Activated T-cell treated with anti-CD3 and anti-CD28 coated beads, Interleukin-2, amount 50 U/mL, for 48 hours (primary cell): ENCODE measurements at regions not wholly inside any gene's neighbourhood (a gene's known extent, or its start where the extent isn't known, plus 50 kb on each side); places are given as distances from the start of the nearest gene placed in this dataset.

Source experiments
- DNase-seq, 2 experiments: peaks; one replicate each; pipeline ENCODE4 v3.0.0-alpha.2; 2020

DNA sequence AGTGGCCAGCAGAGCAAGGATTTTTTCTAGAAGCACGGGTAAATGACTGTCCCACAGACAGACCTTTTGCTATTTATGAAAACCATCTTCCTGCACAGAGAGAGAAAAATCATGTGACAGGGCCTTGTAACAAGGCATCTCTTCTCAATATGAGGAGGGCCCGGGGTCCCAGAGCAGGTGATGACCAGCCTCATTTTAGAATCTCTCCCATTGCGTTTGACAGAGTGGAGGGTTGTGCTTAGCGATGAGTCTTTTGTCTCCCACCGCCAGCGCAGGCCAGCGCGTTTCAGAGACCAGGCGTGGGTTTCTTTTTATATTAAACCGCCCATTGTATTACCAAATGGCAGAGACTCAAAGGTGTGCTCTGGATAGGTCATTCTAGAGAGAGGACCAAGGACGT, 97.4 kb upstream of the UBL3 start:
- no peak for DNase-seq

DNA sequence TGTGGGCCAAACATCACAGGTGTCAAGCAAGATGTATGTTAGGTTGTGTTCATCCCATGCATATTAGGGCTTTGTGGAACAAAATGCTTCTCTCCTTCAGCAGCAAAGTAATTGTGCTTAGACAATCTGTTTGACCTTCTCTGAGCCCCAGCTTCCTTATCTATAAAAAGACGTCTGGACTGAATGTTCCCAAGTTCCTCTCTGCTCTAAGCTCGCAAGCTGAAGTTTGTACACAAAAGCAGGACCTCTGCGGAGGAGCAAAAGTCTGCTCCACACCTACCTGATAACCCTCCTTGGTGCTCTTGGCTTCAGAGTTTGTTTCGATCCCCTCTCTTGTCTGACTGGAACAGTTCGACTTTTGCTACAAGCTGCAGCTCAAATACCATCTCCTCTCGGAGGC, 95.7 kb upstream of the UBL3 start:
- no peak for DNase-seq

DNA sequence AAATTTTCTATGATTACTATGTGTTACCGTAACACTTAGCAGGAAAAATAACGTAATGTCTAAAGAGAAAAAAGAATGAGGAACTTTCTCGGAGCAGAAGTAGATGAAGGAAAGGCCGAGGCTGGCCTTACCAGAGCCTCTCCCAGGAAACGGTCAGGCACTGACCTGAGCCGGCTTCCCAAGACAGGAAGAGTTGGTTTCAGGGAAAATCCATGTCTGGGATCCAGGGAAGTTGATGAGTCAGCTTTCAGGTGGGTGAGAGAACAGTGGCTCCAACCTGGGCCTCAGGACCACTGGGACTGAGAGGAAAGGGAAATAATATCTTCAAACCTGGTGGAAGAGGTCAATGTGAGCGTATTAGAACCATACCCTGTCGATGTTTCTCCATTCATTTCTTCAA, 93.3 kb upstream of the UBL3 start:
- no peak for DNase-seq

DNA sequence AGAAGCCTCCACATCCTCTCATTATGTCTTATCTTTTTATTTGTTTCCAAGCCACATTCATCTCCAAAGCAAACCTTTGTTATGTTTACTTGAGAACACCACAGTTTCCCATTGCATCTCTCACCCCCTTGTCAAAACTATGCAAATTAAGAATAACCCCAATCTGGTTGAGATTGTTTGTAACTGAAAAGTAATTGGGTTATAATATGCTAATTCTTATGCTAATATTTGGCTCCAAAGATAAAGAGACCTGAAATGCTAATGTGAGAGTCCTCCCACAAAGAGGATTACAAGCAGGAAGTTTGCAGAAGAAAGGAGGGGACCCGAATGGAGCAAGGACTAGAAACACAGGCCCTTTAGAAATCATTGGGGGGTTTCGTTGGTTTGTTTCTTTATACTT, 92.9 kb upstream of the UBL3 start:
- DNase-seq, result no peak

DNA sequence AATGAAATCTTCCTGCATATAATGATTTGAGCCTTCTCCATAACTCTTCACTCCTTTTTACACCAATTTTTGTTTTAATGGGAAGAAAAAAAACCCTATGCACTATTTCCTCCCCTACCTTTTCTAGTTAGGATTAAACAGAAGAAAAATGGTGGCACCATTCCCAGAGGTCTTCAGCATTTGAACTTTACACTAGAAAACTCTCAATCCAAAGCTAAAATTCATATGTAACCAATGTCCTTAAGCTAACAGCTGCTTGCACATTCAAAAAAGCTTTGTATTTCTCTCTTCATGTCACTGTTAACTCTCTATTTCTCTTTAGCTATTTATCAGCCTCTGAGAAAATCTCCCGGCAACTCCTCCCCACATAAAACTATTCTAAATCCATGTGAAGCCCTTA, 90.3 kb upstream of the UBL3 start:
- DNase-seq, result no peak

- no peak for DNase-seq
Observed at GRCh38 chr13:29939158-29939557, 88.7 kb upstream of the UBL3 start.

DNA sequence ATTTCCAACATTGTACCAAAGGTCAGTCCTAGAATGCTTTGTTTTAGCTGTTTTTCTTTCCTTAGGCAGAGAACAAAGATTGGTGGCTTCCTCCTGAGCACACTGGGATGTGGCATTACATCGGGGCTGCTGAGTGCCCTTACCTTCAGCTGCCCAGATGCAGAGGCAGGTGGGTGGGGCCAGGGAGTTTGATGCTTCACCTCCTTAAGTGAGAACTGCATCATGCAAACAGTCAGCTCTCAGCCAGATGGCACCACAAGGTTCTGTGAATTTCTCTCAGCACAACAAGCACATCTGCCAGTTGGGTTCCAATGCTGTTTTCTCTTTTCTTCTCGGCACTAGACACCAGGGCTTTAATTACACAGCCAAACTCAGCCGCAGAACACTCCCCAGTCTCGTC, 87.4 kb upstream of the UBL3 start:
- peak; percentile 34 to 44 for DNase-seq

GRCh38 chr13:29937379-29937778, 87.0 kb upstream of the UBL3 start:
- DNase-seq, result no peak

- DNase-seq, result no peak
Observed at GRCh38 chr13:29936956-29937355, 86.5 kb upstream of the UBL3 start.

DNA sequence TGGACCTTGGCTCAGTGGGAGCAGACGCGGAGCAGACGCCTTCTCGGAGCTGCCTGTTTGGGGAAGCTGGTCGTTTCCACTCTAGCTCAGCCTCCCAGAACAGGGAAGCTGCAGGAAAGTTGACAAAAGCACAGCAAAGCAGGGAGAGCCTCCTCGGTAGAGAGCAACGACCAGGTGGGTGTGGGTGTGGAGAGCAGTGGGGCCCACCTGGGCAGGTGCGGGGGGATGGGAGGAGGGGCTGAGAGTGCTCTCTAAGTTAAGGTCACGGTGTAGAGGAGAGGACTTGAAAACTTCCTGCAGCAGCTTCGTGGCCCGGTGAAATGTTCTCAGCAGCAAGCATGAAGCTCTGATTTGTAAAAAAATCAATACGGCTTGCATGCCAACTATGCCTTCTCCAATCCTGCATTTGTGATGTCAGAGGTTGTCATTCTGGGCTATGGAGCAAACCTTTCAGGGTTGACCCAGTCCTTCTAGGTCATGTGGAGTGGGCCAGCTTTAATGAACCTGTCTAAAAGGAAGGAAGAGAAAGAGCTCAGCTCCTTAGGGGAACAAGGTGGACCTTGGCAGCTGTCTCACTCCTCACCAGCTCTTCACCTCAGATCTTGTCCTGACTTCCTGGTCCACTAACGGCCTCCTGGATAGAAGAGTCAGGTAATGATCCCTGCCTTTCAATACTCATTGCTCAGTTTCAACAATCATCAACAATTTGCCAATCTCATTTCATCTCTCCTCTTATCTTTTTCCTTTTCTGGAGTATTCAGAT, 85.8 kb upstream of the UBL3 start:
- DNase-seq, result no peak

GRCh38 chr13:29935309-29935981, 85.0 kb upstream of the UBL3 start:
- DNase-seq, result peak; percentile 80 to 82

- DNase-seq, result peak; percentile 48 to 56
Observed at GRCh38 chr13:29934531-29935308, 84.3 kb upstream of the UBL3 start.

- no peak for DNase-seq
Observed at GRCh38 chr13:29933401-29933800, 83.0 kb upstream of the UBL3 start.

- DNase-seq, result no peak
Observed at GRCh38 chr13:29931696-29932095, 81.3 kb upstream of the UBL3 start.

GRCh38 chr13:29929062-29929847, 78.8 kb upstream of the UBL3 start:
- DNase-seq, result no peak

DNA sequence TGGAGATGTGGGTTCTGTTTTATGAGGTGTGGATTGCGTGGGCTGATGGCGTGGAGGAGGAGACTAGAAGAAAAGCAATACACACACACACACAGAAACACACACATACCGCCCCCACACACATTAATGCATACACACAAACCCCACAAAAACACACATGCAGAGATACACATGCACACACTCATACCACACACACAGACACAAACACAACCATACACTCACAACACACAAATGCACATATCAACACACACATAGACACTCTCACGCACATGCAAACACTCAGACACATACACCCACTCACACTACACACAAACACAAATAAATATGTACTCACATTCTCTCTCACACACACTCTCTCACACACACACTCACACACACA, 75.7 kb upstream of the UBL3 start:
- DNase-seq, result no peak

GRCh38 chr13:29925457-29926097, 75.2 kb upstream of the UBL3 start:
- no peak for DNase-seq

GRCh38 chr13:29924482-29925350, 74.3 kb upstream of the UBL3 start:
- no peak for DNase-seq

- peak; percentile 79 to 85 for DNase-seq
Observed at GRCh38 chr13:29923554-29924481, 73.4 kb upstream of the UBL3 start.

DNA sequence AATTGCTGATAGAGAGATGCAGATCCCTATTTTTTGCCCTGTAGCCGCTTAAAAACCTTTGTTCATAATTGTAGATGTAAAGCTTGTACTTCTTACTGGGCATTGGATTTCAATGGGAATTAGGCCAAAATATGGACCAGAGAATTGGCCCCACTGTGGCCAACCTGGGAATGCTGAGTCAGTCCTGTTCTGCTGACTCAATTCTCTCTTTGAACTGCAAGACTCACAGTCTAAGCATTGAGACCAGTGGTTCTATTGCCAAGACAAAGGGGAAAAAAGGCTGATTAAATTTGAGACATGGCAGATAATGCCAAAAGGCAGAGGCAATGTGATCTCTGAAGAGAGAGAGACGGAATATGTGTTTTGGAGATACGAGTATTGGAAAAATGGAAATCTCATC, 72.5 kb upstream of the UBL3 start:
- no peak for DNase-seq
